Muscle of back (tissue), 3 donors: ENCODE measurements at regions not wholly inside any gene's neighbourhood (a gene's known extent, or its start where the extent isn't known, plus 50 kb on each side); places are given as distances from the start of the nearest gene placed in this dataset.

Experiments used
- DNase-seq, 3 donors: peaks; one replicate each; pipeline versions ENCODE4 v3.0.0 to v3.0.0-alpha.2; 2013

DNA sequence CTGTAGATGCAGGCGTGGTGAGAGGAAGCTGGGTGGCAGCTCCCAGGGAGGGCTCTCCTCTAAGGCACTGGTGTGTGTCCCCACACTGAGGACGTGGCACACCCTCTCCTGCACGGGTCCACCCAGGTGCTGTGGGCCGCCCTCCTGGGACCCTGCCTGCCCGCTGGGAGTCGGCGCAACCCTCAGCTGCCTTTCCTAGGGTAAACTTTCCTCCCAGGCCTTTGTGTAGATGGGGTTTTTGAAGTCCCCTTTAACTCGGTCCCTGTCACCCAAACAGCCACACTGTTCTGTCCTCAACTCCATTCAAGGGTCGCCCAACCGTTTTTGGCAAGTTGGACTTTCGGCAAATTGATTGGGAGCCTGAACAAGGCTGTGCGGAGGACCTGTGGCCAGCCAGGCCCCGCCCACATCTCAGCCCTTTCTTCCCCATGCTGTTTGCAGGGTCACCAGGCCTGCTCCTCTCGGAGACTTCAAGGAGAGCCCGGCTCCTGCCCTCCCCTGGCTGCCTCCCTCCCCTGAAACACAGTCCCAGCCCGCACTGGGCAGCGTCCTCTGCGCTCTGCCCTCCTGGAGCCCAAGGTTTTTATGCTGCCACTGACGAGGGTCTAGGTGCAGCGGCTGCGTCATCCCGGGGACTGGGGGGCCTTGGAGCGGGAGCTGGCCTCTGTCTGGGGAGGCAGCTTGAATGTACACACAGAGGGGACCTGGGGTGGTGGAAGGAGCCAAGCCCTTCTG is 1126.2 kb downstream of the BRD1 start:
- DNase-seq: no peak

- no peak for DNase-seq
Measured at GRCh38 chr22:48700566-48701295, 1126.9 kb downstream of the BRD1 start.

- DNase-seq: no peak
Measured at GRCh38 chr22:48700180-48700565, 1127.5 kb downstream of the BRD1 start.

GRCh38 chr22:48699511-48699910 is 1128.2 kb downstream of the BRD1 start:
- DNase-seq: no peak

DNA sequence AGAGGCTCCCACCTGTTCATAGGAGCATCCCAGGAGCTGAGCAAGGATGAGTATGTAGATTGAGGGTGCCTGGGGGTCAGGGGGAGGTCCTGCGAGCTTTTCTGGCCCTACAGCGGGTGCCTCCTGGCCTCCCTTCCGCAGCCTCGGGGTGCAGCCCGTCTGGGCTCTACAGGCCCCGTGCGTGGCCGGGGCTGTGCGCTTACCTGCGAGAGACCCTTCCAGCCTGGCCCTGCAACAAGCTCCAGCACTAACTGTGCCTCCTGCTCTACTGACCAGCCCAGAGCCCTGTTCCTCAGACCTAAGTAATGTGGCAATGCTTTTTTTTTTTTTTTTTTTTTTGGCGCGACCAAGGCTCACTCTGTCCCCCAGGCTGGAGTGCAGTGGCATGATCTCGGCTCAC is 1129.1 kb downstream of the BRD1 start:
- DNase-seq: no peak

GRCh38 chr22:48697694-48698276 is 1129.9 kb downstream of the BRD1 start:
- DNase-seq: no peak

DNA sequence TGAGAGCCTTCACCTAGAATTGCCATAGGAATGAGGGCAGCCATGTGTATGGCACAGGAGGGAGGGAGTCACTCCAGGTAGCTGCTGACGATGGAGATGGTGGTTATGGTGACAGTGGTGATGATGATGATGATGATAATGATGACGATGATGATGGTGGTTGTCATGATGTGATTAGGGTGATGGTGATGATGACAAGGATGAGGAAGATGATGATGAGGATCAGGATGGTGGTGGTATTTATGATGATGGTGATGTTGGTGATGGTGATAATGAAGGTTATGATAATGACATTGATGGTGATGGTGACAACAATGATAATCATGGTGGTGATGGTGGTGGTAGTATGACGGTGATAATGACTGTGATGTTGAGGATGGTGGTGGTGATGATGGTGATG is 1130.5 kb downstream of the BRD1 start:
- no peak for DNase-seq

- no peak for DNase-seq
Measured at GRCh38 chr22:48696371-48696770, 1131.3 kb downstream of the BRD1 start.

DNA sequence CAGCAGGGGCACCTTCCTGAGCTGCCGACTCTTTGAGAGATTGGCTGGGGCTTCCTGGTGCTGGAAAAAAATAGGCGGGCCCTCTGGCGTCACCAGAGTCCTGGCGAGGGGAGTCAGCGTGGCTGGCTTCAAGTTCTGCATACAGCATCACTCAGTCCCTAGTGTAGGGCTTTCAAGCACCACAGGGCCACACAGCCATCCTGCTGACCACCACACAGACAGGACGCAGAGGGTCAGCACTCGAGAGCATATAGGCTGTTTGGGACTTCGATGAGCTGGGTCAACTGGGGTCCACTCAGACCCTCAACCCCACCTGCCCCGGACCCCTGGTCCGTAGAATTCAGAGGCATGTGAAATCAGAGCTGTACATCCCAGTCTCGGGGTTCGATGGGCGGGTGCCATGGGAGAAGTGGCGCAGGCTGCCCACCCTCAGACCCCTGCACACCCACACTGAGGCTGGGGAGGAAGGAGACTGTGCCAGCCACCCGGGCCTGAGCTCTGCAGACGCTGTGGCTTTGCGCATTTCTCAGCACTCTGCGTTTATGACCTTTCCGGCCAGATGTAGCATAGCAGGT is 1131.9 kb downstream of the BRD1 start:
- no peak for DNase-seq

- DNase-seq: peak in 1 of 3 donors; percentile 47
Measured at GRCh38 chr22:48695251-48695650, 1132.4 kb downstream of the BRD1 start.

DNA sequence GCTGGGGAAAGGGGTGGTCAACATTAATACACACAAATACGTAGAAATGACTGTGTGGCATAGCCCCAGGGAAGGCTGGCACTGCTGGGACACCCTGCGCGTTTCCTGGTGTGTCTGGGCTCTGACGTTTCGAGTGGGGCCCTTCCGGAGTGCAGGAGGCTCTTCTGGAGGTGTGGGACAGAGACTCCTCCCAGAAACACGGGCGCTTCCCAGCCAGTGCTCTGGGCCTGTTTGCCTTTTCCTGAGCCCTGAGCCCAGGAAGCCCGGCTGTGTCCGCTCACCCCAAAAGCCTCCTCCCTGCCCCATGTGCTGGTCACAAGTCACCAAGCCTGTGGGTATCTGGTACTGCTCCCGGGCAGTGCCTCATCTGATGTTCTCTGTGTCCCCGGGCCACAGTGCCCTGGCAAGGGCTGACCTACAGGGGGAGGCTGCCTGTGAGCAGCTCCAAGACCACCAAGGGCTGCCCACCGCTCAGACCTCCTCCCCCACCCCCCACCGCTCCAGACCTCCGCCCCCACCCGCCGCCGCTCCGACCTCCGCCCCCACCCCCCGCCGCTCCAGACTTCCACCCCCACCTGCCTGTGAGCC is 1133.3 kb downstream of the BRD1 start:
- no peak for DNase-seq

GRCh38 chr22:48693377-48694135 is 1134.1 kb downstream of the BRD1 start:
- DNase-seq: no peak

GRCh38 chr22:48692734-48693376 is 1134.8 kb downstream of the BRD1 start:
- no peak for DNase-seq

DNA sequence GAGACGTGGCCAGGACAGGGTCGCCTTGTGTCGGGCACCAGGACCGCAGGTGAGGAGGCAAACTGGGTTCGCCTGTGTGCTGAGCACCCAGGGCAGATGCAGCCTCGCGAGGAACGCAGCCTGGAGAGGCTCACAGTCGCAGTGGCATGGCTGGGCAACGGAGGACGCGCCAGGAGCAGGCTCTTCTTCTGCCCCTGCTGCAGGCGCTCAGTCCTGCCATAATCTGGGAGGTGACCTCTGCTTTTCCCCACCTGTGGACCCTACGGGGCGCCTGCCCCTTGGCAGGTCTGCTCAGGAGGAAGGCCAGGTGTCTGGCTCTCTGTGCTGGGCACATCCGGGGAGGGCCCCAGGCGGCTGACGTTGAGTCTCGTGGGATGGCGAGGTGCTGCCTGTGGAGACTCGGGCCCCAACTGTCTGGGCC is 1136.2 kb downstream of the BRD1 start:
- DNase-seq: no peak

- DNase-seq: no peak
Measured at GRCh38 chr22:48690583-48691317, 1136.9 kb downstream of the BRD1 start.

- no peak for DNase-seq
Measured at GRCh38 chr22:48689206-48689605, 1138.5 kb downstream of the BRD1 start.

DNA sequence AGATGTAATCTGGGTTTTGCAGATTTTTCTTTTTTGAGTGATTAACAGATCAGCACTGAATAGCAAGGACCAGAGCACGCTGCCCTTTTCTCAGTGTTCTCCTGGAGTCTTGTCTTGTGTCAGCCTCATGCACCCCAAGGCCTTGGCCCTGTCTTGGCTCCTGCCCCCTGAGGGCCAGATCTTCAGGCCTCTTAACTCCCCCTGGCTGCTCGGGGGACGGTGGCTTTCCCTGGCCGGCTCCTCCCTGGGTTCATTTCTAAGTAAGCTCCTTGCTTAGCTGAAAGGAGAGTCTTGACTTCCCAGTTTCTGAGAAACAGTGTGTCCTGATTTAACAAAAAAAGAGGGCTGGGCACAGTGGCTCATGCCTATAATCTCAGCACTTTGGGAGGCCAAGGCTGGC is 1139.3 kb downstream of the BRD1 start:
- no peak for DNase-seq

DNA sequence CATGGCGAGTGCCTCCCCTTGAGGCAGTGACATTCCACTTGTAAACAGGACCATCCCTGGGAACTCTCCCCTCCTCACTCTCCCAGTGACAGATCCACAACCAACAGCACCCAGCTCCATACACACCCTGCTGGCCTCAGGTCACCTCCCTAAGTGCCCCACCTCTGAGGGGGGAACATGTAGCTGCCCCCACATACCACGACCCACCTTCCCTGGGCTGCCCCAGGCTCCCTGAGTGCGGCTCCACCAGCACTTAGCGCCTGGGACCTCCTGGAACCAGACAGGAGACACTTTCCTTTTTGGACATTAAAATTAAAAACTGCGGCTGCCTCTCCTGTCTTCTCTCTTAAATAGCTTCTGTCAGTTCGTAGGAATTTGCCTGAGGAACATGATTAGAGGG is 1140.1 kb downstream of the BRD1 start:
- no peak for DNase-seq

- no peak for DNase-seq
Measured at GRCh38 chr22:48686694-48687302, 1140.9 kb downstream of the BRD1 start.

DNA sequence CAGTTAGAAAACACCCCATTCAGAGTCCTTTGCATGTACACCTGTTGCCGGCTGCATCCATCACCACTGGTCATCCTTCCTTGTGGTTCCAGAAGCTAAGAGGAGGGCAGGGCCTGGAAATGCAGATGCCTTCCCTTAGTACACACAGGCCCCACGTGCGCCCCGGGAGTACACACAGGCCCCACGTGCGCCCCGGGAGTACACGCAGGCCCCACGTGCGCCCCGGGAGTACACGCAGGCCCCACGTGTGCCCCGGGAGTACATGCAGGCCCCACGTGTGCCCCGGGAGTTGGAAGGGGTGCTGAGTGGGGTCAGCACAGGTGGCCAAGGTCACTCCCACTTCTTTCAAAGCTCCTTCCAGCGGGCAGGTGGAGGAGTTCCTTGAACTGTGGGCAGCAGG is 1141.9 kb downstream of the BRD1 start:
- no peak for DNase-seq
